Heart right ventricle (tissue), 16 donors: ENCODE measurements at regions not wholly inside any gene's neighbourhood (a gene's known extent, or its start where the extent isn't known, plus 50 kb on each side); places are given as distances from the start of the nearest gene placed in this dataset.

Experiments used
- ATAC-seq, 8 donors: fragments of 200-7000 bp; cut with Tn5 transposase; one replicate each; pipeline ENCODE4 v1.9.1; 2020; ENCODE audit warnings: mild to moderate bottlenecking in 8 of 8, moderate library complexity in 8 of 8, moderate number of reproducible peaks in 1 of 8
- DNase-seq, 2 donors: peaks; one replicate each; pipeline ENCODE4 v3.0.0-alpha.2; 2020
- H3K27ac ChIP-seq, 10 donors: fragments of 200-600 bp; sonication (generic) in 2 of 10; one replicate each; pipeline versions ENCODE4 v1.5.0 to v1.8.0; 2020 to 2022; ENCODE audit warnings: mild to moderate bottlenecking in 3 of 10
- H3K27me3 ChIP-seq, 7 donors: fragments of 200-600 bp; one replicate each; pipeline ENCODE4 v1.8.0; 2021 to 2022; ENCODE audit warnings: mild to moderate bottlenecking in 2 of 7
- H3K36me3 ChIP-seq, 9 donors: fragments of 200-600 bp; sonication (generic) in 1 of 9; one replicate each; pipeline versions ENCODE4 v1.5.0 to v1.8.0; 2020 to 2022; ENCODE audit warnings: mild to moderate bottlenecking in 2 of 9
- H3K4me1 ChIP-seq, 9 donors: fragments of 200-600 bp; sonication (generic) in 1 of 9; one replicate each; pipeline versions ENCODE4 v1.5.0 to v1.8.0; 2020 to 2022; ENCODE audit warnings: mild to moderate bottlenecking in 4 of 9
- H3K4me3 ChIP-seq, 10 donors: fragments of 200-600 bp; sonication (generic) in 2 of 10; one replicate each; pipeline versions ENCODE4 v1.5.0 to v1.8.0; 2020 to 2022; ENCODE audit warnings: mild to moderate bottlenecking in 7 of 10, moderate library complexity in 2 of 10
- H3K9me3 ChIP-seq, 11 donors: fragments of 200-600 bp in 10 of 11; sonication (generic) in 2 of 11; one replicate each; pipeline versions ENCODE4 v1.5.0 to v1.8.0; 2013 to 2022; ENCODE audit warnings: mild to moderate bottlenecking in 2 of 11, control low read depth in 1 of 11, moderate library complexity in 1 of 11
- WGBS, 2 donors: extraction: QIAGEN DNeasy Blood & Tissue Kit; methylation state at CpG; one replicate each; pipeline ENCODE4 v1.1.7; 2013; ENCODE audit warnings: inconsistent platforms in 1 of 2; 5-methylcytosine and 5-hydroxymethylcytosine counted together
- intact Hi-C, 10 donors: fragments of 100-400 bp; cut with DNase I; formaldehyde crosslinking; loops; one replicate each; pipeline versions ENCODE4 v1.11.1 to v1.14.2; 2022
- TF ChIP-seq, protein P1 (sequence below), 9 donors: fragments of 200-600 bp; sonication (generic) in 2 of 9; IDR thresholded peaks; one replicate each; pipeline versions ENCODE4 v1.5.0 to v1.8.0; 2021 to 2022; ENCODE audit warnings: antibody characterized with exemption in 9 of 9, mild to moderate bottlenecking in 5 of 9, moderate library complexity in 1 of 9
- donor health status: Arrhythmogenic right ventricular cardiomyopathy.
- donor health status: ischemic (EF 13 %, LVEDD 7.1; RV severe dilation, severe dysfunction).
- donor health status: healthy with polysubstance abuse.
- donor health status: DM: no; HTN: yes; CAD: no.
- donor health status: DM: no; HTN: no; CAD: no.
- donor health status: ischemic (EF 25% LVEDD 6.9; RV normal size, moderate dysfunction).
- donor health status: ischemic (EF 25% LVEDD 5.7; RV mildly dilated, moderate dysfunction).
- donor health status: healthy.
- donor health status: DM: yes; HTN: yes; CAD: no.
- donor health status: Ischemic cardiomyopathy.
- donor health status: ischemic (EF 35%, LVEDD 5.7; RV mildly dilated, moderate dysfunction).
- donor health status: nonischemic (EF 11% LVEDD 7.7; RV severe dilation, severe dysfunction).
- donor health status: DM: yes; HTN: yes; CAD: no.
- donor health status: PGD.
- donor health status: ischemic (EF 29% LVEDD 5.4; RV normal size, mild dysfunction).
- donor health status: nonischemic (EF 23%, LVEDD 6.1; RV moderate dilation, normal function).

DNA sequence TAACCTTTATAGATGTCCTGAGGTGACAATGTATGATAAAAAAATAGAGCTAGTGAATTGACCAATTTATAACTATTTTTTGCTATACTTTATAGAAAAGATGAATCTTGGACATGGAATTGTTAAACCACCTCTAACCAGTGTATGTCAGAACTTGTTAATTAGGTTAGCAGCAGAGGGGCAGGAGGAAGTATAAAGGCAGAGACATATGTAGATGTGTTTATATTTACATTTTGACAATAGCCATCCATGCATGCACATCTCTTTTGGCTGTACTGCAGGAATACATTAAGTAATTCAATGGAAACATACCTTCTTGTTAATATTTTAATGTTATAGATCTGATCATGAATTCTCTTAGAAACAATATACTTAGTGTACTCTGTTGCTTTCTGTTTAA lies 254.6 kb upstream of the NT5E start:
- Histone ChIP-seq H3K27me3 (no peaks in the 10 kb centered on the region), H3K9me3 (peaks cover 0 to 45% (median 7%) of the 10 kb centered on the region in 11 donors), H3K36me3 (no peaks in the 10 kb centered on the region), H3K4me3 (no peak overlapping the region), H3K27ac (no peak overlapping the region), H3K4me1 (no peaks in the 10 kb centered on the region)
- ATAC-seq (no peak), DNase-seq (no peak)
- intact Hi-C loops, result no loop called here
- TF ChIP-seq, protein P1, sequence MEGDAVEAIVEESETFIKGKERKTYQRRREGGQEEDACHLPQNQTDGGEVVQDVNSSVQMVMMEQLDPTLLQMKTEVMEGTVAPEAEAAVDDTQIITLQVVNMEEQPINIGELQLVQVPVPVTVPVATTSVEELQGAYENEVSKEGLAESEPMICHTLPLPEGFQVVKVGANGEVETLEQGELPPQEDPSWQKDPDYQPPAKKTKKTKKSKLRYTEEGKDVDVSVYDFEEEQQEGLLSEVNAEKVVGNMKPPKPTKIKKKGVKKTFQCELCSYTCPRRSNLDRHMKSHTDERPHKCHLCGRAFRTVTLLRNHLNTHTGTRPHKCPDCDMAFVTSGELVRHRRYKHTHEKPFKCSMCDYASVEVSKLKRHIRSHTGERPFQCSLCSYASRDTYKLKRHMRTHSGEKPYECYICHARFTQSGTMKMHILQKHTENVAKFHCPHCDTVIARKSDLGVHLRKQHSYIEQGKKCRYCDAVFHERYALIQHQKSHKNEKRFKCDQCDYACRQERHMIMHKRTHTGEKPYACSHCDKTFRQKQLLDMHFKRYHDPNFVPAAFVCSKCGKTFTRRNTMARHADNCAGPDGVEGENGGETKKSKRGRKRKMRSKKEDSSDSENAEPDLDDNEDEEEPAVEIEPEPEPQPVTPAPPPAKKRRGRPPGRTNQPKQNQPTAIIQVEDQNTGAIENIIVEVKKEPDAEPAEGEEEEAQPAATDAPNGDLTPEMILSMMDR (IDR thresholded peaks at IDR 0.05), result no peak

DNA sequence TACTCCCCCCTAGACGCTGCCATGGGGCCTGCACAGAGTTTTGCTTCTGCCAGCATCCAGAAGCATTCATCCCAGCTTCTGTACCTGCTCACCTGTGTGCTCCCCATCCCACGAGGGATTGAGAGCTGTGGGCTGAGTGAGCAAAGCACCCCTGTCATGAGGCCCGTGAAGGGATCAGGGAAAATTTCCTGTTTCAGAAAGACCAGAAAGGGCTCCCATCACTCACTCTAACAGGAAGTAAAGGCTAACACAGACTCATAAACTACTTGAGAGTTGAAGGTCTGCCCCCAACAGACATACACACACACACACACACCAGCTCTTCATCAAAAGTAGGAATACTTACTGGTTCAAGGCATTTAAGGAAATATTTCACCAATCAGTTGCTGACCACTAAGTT lies 256.5 kb upstream of the NT5E start:
- no peak overlapping the region for H3K27ac ChIP-seq
- no peak overlapping the region for H3K4me3 ChIP-seq
- ATAC-seq, result no peak
- no peaks in the 10 kb centered on the region for H3K36me3 ChIP-seq
- H3K9me3 ChIP-seq, result peaks cover 0 to 57% (median 7%) of the 10 kb centered on the region in 11 donors
- intact Hi-C loops, result no loop called here
- 36 to 54% methylated on average over 3 of the region's 3 CpGs for WGBS, 2 donors
- no peak for DNase-seq
- H3K4me1 ChIP-seq, result no peaks in the 10 kb centered on the region
- H3K27me3 ChIP-seq, result no peaks in the 10 kb centered on the region
- TF ChIP-seq, protein P1 (IDR thresholded peaks at IDR 0.05), result no peak

DNA sequence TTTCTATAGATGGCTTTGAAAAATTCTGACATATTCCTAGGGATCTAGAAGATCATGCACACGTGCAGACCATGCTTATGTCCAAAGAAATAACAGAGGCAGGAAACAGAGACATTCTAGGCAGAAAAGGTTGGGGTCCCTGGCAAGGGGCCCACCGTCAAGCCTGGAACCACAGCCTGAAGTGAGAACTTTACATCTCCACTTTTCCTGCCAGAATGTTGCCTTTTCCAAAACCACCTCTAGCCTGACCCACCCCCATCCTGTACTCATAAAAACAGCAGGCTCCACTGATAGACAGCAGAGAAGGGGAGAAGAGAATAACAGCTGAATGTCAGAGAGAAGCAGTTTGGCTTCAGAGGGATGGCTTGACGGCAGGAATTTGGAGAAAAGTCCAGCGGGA lies 257.3 kb upstream of the NT5E start:
- H3K9me3 ChIP-seq, result peaks cover 0 to 57% (median 7%) of the 10 kb centered on the region in 11 donors
- 62 to 69% methylated on average over 4 of the region's 4 CpGs for WGBS, 2 donors

DNA sequence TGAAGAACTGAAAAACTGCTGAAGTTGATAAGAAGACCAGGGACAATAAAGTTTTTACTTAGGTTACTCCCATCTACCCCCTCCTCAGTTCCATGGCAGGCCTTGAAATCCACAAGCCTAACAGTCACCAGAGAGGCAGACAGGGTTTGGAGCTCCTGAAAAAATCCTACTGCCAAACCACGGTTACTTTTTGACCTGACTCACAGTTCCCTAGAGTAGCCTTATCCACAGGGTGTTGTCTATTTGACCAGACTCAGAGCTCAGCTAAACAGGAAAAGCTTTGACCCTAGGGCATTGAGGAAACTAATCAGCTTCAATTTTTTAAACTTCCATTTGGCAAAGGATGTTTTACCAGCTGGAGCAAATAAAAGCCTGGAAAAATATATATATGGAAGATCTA lies 257.7 kb upstream of the NT5E start:
- ATAC-seq, result peak in 2 of 8 donors; percentile 75 to 79
- peak overlapping the region in 2 of 10 donors; percentile 27 to 37 for H3K27ac ChIP-seq
- WGBS, 2 donors, result 38 to 45% methylated on average over 1 of the region's 1 CpG
- no peaks in the 10 kb centered on the region for H3K4me1 ChIP-seq
- no peak overlapping the region for H3K4me3 ChIP-seq
- TF ChIP-seq, protein P1 (IDR thresholded peaks at IDR 0.05), result no peak
- intact Hi-C loops, result loop anchor here in 1 of 10 donors (1.0 kb wide), 1 partner anchor 43 kb away; no protein-coding TSS in a partner anchor
- no peak for DNase-seq
- H3K9me3 ChIP-seq, result peaks cover 0 to 57% (median 7%) of the 10 kb centered on the region in 11 donors
- H3K27me3 ChIP-seq, result no peaks in the 10 kb centered on the region
- H3K36me3 ChIP-seq, result no peaks in the 10 kb centered on the region

More for the DNA sequence above, 257.3 kb upstream of the NT5E start:
- no peaks in the 10 kb centered on the region for H3K4me1 ChIP-seq
- TF ChIP-seq, protein P1 (IDR thresholded peaks at IDR 0.05), result no peak
- intact Hi-C loops, result loop anchor here in 1 of 10 donors (1.0 kb wide), 1 partner anchor 43 kb away; no protein-coding TSS in a partner anchor
- no peaks in the 10 kb centered on the region for H3K27me3 ChIP-seq
- no peak overlapping the region for H3K4me3 ChIP-seq
- H3K36me3 ChIP-seq, result no peaks in the 10 kb centered on the region
- DNase-seq, result no peak
- peak overlapping the region in 1 of 10 donors; percentile 27 for H3K27ac ChIP-seq
- no peak for ATAC-seq
